HG03342 (cell line): ENCODE measurements at regions not wholly inside any gene's neighbourhood (a gene's known extent, or its start where the extent isn't known, plus 50 kb on each side); places are given as distances from the start of the nearest gene placed in this dataset.
"Not testable (repeated sequence)": the region's sequence is repeated elsewhere in the genome, so short reads cannot be mapped to it uniquely, and the experiment has no call there.

ENCODE experiments used
- ATAC-seq: cut with Tn5 transposase; IDR thresholded peaks from one replicate; pipeline ENCODE4 v1.9.1; 2021; ENCODE audit warnings: mild to moderate bottlenecking, moderate library complexity; ENCODE audit not compliant: unreplicated experiment

- ATAC-seq = no peak
Measured at GRCh38 chr10:63773962-63774361, 252.8 kb downstream of the REEP3 start.

DNA sequence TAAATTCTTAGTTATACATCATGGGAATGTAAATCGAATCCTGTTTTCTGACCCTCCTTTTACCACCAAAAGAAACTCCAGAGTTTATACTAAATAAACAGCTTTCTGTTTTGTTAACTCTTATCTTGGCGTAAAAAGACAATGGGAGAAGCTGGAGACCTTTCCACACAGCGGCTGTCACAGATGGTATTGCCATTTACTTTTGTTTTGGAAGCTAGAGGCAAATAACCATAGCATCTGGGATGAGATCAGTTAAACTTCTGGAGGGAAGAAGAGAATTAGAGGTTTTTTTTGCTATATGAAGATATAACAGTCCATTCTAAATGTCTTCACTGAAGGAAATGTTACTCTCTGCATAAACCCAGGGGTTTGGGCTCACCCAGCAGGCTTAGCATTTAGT, 258.9 kb downstream of the REEP3 start:
- ATAC-seq = no peak

DNA sequence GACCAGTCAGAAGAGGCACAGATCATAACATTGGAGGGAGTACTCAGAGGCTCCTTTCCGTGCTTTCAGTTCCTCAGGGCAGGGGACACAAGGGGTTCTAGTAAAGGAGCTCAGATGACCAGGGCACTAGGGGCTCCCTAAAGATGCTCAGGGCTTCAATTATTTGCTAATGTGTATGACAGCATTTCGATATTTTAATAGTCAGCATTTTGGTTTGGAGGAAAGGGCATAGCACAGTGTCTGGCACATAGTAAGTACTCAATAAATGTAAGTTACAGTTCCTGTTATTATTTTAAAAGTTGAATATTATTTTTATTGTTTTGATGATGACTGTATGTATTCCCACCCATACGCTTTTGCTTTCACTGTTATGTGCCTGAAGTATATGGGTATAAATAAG, 260.0 kb downstream of the REEP3 start:
- no peak for ATAC-seq

- ATAC-seq = no peak
Measured at GRCh38 chr10:63783882-63784281, 262.7 kb downstream of the REEP3 start.

DNA sequence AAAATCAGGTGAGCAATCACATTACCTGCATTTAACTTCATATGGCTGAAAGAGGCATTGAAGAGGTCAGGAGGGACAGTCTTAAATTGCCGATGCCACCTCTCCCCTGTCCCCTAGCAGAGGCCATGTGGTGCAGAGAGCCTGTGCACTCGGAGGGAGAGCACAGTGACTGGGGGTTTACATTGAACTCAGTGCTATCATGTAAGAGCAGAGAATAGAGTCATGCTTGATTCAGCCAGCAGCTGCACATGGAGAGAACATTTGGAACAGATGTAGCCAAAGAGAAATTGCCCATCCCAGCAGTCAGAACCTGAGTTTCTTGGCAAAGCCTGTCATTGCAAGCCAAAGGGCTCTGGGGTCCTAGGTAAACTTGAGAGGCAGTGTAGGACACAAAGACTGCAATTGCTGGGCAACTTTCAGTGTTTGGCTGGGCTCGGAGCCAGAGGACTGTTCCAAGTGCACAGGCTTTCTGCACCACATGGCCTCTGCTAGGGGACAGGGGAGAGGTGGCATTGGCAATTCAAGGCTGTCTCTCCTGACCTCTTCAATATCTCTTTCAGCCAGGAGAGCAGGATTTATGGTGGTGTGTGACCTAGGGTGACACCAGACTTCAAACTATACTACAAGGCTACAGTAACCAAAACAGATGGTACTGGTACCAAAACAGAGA, 267.1 kb downstream of the REEP3 start:
- no peak for ATAC-seq

DNA sequence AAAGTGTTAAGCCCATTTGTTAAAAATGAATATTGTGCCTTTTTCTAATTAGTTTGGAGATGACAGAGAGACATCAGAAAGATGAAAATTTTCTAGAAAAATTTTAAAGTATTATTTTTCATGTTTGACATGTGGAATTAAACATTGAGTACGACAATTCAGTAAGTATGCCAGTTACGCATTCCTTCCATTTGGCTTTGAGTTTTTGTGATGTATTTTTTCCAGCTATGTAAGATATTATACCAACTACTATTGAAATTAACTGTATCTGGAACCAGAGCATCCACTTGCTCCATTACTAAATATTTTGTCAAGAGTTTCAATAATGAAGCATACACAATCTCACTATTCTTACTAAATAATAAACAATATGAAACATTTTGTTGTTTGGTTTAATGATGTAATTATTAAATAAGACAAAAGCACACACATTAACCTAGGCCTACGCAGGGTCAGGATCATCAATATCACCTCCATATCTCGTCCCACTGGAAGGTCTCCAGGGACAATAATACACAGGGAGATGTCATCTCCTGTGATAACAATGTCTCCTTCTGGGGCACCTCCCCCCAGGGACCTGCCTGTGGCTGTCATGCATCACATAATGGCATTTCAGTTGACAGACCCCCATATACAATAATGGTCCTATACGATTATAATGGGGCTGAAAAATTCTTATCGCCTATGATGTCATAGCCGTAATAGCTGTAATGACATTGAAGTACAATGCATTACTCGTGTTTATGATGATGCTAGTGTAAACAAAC, 274.1 kb downstream of the REEP3 start:
- ATAC-seq = no peak

DNA sequence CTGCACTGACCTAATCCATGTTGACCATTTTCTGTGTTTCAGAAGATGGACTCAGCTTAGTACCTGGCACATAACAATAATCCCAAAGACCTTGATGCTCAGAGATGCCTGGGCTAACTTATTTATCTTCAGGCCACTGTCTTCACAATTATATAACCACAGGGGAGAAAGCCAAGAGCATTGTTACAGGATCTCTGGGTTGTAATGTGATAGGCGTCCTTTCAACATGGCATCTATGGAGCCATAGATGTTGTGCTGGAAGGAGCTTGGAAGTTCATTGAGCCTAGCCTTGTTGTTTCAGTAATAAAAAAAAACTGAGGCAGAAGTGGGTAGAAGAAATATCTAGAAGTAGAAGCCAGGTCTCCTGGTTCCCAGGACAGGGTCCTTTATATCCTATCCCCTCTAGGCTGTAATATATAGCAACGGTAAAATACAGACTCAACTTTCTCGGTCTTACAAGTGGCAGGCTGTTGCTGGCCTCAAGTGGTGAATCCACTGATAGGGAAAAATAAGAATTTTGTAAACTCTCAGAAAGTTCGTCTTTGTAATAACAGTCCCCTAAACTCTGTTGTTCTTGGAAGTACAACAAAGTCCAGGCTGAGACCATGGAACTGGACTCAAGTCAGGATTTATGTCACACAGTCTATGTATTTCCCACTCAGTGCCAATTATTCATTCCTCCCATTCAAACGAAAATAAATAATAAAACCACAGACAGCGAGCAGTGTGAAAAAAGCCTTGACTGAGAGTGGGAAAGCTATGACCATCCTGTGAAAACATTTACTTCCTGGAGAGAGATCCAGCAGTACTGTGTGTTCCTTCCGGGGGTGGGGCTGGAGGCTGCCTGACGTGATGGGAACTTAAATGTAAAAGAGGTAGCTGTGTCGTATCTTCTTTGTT, 277.6 kb downstream of the REEP3 start:
- ATAC-seq = no peak

DNA sequence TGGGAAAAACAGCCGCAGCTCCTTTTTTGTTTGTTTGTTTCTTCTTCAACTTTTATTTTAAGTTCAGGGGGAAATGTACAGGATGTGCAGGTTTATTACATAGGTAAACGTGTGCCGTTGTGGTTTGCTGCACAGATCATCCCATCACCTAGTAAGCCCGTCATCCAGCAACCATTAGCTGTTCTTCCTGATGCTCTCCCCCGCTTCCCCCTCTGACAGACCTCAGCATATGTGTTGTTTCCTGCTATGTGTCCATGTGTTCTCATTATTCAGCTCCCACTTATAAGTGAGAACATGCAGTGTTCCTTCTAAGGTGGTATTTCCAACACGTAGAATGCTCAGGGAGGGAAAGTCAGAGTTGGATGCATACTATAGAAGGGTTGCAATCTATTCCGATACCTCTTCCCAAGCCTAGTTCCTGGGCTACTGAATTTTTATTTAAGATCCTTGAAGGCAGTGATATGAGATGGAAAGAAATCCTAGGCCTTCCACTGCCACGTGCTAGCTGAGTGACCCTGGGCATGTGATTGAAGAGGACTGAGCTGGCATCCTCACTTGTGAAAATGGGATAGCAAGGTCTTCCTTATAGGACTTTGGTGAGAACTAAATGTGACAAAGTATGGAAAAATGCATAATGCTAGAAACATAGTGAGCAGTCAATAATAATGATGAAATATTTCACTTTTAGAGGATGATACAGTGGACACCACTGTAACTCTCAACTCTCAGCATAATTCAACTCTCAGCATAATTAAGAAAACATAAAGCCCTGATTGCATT, 278.5 kb downstream of the REEP3 start:
- ATAC-seq = no peak

- no peak for ATAC-seq
Measured at GRCh38 chr10:63801166-63801565, 280.0 kb downstream of the REEP3 start.

DNA sequence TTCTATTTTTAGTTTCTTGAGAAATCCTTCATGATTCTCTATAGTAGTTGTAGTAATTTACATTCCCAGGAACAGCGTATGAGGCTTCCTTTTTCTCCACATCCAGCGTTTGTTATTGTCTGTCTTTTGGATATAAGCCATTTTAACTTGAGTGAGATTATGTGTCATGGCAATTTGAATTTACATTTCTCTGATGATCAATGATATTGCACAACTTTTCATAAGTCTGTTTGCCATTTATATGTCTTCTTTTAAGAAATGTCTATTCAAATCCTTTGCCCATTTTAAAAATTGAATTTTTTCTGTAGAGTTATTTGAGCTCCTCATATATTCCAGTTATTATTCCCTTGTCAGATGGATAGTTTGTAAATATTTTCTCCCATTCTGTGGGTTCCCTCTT, 285.1 kb downstream of the REEP3 start:
- ATAC-seq = no peak

GRCh38 chr10:63812501-63812900, 291.3 kb downstream of the REEP3 start:
- ATAC-seq = no peak

DNA sequence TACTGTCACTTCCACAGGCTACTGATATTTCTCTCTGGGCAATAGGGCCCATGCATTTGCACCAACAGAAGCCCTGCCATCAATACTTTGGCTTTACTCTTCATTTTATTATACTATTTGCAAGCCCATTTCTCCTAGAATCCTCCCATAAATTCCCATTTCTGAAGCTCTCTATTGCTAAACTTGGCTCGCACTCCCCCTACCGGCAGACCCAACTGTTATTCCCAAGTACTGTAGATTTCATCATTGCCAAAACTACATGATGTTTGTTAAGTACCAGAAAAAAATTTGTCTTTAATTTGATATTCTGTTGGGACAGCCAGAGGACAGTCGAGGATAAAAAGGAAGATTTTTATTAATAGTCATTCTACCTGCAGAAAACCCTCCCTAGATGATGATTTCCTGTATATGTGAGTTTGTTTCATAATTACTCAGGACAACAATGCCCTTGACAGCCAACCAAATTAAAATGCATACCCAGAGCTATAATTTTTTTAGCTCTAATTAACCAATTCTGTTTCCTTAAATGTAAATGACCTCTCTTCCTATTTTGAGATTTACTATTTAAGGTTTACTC, 298.6 kb downstream of the REEP3 start:
- ATAC-seq = no peak

DNA sequence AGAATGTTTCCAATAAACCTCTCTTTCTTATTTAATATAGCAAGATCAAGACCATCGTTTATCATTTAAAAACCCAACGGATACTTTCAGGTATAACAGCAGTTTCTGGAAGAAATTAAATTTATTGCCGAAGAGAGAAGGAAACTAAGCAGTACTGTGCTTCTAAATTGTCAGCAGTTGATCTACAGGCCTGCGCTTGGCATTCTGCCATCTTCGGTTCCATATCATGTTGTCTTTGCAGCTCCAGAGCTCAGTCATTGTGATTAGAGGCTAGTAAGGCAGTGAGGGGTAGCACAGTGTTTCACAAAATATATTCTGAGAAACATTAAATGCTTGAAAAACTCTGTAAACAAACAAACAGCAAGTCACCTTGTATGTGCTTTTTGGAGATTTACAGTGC, 301.3 kb downstream of the REEP3 start:
- no peak for ATAC-seq

DNA sequence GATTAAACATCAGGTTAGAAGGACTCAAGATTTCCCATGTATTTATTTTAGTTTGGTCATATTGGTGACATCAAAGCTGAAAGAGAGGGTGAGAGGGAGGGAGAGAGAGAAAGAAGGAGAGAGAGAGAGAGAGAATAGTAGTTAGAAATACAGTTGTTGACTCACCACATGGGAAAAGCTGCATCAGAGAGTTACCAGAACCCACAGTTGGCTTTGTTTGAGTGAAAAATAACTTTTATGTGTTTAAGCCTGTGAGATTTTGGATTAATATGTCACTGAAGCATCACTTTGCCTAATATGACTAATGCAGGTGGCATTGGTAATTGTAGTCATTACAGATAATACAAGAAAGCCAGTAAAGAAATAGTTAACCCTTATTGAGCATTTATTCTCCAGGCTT, 303.9 kb downstream of the REEP3 start:
- ATAC-seq = no peak

DNA sequence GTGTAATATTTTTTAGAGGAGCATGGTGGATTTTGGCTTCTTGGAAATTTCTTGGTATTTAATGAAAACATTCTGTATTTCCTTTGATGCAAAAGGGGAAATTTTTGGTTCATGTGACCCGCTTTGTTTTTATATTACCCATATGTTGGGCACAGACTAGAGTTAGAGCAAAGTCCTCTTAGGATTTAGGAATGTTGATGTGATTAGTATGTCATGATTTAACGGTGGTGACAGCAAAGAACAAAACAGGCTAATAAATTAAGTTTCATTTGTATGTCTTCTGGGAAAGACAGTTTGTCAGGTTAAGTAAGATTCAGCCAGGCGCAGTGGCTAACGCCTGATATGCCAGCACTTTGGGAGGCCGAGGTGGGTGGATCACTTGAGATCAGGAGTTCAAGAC, 304.6 kb downstream of the REEP3 start:
- ATAC-seq = no peak

DNA sequence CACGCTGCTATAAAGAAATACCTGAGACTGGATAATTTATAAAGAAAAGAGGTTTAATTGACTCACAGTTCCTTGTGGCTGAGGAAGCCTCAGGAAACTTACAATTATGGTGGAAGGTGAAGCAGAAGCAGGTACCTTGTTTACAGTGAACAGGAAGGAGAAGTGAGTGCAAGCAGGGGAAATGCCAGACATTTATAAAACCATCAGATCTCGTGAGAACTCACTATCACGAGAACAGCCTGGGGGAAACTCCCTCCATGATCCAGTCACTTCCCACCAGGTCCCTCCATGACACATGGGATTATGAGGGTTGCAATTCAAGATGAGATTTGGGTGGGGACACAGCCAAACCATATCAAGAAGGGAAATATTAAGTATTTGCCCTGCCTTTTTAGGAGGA, 305.8 kb downstream of the REEP3 start:
- ATAC-seq = not testable (repeated sequence)

- ATAC-seq = no peak
Measured at GRCh38 chr10:63829020-63829419, 307.8 kb downstream of the REEP3 start.

- no peak for ATAC-seq
Measured at GRCh38 chr10:63829573-63830149, 308.5 kb downstream of the REEP3 start.

DNA sequence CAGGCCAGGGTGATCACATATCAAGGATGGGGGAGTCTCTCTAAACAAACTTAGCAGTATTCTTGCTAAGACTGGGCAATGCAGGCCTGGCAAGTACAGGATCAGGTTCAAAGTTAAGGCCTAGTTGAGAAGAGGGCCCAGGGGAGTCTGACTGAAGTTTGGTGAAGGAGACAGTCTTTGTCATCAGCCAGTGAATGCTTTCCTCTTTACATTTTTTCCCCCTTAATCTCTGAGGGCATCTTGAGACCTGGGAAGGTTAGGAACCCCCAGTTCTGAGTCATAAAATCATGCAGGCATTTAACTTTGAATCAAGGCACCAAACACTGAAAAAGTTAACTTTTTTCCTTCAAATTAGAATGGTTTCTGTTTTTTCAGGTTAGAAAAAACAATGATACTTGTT, 311.5 kb downstream of the REEP3 start:
- no peak for ATAC-seq

- no peak for ATAC-seq
Measured at GRCh38 chr10:63833411-63834060, 312.3 kb downstream of the REEP3 start.
